ENCODE measurements at regions not wholly inside any gene's neighbourhood (a gene's known extent, or its start where the extent isn't known, plus 50 kb on each side); places are given as distances from the start of the nearest gene placed in this dataset.

GRCh38 chr6:159328052-159328451, 158.9 kb downstream of the FNDC1 start:
- no peak for DNase-seq

GRCh38 chr6:159325476-159325875, 156.3 kb downstream of the FNDC1 start:
- no peak for DNase-seq

DNA sequence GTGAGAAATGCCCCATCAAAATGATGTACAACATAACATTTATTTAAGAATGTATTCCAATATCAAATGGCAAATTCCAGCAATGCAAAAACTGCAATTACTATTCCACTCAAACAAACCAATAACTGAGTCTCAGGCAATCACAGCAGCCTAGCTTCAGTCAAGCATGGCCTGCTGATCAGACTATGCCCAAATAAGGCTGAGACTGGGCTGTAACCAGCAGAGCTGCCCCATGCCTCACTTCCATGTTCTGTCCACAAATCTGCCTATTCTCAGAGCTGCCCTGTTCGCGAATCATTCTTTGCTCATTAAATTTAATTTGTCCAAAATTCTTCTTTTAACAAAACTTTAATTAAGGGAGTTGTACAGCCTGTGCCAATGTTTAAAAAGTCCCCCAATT, 155.4 kb downstream of the FNDC1 start:
- DNase-seq, result no peak

All from inflammatory macrophage treated with lipopolysaccharide for 1 hour (primary cell).